Inferior parietal cortex (tissue), 1 donor: ENCODE measurements at regions not wholly inside any gene's neighbourhood (a gene's known extent, or its start where the extent isn't known, plus 50 kb on each side); places are given as distances from the start of the nearest gene placed in this dataset.
"Not testable (repeated sequence)": the region's sequence is repeated elsewhere in the genome, so short reads cannot be mapped to it uniquely, and the experiment has no call there.

Experiments used
- DNase-seq: peaks from one replicate; pipeline ENCODE4 v3.0.0-alpha.2; 2016; ENCODE audit errors: extremely low spot score

DNA sequence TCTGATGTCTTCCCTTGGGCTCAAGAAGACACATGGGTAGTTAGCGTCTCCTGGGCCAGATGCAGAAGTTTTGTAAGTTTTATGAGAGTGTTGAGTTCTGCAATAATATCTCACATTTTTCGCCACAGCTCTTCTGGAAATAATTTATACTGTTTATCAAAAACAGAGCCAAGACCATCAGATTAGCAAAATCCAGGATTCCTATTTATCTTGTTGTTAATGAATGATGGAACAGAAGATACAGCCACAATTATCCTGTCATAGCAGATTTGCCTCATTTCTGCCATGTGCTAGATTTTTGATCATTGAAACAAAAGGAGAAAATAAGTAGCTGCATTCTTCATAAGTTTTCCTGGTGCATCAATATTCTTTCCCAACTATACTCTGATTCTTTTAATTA, 1048.6 kb upstream of the KLHL29 start:
- DNase-seq: no peak

DNA sequence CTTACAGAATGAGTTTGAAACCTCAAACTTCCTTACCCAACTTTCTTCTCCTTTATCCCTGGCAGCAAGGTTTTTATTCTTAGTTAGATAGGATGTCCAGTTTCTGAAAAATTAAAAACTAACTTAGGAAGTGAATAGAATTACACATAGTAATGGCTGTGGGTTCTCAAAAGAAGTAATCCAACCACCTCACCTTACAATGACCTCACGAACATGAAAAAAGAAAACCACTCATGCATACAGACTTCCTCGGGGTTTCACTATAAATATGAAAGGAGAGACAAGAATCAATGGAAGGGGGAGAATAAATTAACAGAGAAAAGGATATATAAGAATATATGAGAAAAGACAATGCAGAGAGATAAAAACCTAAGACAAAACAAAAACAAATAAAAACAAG, 1044.3 kb upstream of the KLHL29 start:
- DNase-seq: no peak

DNA sequence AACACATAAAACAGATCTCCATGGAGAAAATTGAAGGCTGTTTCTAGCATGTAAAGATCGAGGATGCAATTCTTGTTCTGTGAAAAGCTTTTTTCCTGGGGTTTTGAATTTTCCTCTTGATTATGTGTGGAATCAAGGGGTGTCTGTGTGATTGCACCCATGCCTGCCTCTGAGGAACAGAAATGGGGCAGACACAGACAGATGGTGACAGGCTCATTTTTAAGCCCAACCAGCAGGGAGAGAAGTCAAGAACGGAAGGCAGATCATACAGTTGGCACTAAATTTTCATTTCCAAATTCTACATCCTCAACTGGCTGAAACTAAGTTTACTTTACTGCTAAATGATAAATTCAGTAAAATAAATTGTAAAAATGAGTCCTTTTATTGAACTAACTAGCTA, 1037.7 kb upstream of the KLHL29 start:
- no peak for DNase-seq

DNA sequence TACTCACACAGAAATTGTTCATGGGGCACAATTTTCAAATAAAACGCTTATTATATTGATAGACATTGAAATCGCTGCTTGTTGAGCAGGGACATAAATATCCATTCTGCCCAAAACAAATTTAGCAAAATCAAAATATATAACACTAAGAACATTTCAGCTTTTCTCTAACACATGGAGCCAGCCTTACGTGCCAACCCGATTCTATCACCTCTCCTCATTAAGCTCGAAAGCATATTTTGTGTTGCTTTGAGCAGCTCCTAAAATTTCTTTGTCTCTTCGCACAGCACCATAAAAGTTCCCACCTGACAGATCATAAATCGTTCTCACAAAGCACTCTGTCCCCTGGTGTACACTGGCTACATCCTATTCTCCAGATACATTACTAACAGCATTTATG, 1034.4 kb upstream of the KLHL29 start:
- peak; percentile 20 for DNase-seq

DNA sequence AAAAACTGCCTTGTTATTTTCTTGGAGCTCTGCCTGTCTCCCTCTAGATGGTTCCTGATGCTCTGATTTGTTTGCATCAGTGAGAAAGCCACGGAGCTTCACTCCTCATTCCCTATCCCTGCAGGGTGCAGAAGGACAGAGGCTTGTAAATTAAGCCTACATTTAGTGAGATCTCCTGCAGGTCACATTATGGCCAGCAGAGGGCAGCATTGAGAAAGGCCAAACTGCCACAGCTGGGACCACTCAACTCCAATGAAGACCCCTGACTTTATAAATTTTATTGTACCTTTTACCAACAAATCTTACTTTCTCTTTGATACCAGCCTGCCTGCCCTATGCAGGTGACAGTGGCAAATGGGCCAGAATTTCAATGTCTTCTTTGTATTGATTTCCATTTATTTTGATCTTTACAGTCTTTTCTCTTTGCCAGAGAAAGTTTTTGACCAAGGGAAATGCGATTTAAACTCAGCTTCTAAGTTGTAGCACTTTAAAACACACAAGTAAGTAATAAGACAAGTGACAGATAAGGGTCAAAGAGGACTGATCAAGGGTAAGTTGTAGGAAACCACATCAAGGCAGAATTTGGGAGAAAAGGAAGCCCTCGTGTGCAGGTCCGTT, 1029.1 kb upstream of the KLHL29 start:
- DNase-seq: peak; percentile 82

DNA sequence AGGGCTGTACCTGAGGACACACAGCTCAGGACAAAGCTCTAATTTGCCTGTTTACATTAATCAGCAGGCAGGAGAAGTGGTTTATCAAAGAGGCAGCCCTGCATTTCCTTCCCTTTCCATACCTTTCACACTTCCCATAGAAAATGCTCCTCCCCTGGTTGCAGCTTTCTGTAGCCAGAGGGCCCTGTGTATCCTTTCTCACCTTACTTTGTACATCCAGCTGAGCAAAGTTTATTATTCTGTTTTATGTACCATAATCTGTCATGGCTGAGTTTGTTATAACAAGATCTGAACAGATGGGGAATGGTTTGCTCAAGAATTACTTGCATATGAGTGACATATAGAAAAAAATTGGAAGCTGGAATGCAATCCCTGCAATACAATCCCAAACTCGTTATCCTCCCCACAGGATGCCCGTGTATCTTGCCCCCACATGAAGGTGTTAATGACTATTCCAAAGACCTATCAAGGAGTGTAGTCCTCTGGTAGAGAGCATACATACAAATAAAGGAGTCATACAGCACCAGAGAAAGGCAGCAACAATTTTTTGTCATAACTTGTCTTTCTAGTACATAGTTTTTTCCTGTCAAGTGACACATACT, 1025.8 kb upstream of the KLHL29 start:
- DNase-seq: no peak

DNA sequence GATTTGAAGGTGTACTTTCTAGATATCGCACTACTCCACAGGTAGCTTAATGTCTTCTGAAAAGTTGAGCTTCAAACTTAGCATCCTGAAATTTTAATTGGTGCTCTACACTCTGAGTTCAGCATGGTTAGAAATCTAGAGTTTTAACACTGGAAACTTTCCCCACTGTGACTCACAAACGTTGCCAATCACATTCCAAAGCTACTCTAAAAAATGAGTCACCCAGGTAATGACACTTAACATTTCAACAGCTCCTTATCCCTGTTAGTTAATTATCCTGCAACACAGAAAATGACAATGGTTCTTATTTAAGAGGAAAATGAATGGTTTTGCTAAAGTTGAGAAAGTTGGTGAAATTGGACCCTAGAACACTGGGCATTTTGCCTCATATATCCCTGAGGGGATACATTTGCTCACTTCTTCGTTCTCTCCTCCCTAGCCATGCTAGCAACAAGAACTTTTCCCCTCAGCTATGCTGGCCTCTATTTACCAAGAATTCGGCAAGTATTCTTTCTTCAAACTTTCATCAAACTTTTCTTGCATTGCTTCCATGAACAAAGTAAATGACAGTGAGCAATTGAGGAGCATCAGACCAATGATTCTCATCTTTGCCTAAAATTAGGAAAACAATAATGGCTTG, 1024.1 kb upstream of the KLHL29 start:
- DNase-seq: no peak

DNA sequence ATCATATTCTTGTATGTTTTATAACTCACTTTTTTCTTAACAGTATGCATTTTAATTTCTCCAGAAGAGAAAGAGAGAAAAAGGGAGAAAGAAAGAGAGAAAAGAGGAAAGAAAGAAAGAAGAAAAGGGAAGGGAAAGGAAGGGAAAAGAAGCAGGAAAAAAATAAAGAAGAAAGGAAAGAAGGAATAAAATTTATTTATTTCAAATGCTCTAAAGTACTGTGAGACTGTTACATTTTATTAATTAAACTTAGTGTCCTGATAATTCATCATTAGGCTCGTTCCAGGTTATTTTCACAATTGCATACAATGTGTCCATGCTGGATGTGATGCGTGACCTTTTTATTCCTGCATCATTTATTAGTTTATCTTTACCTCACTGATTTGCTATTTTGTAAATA, 1023.4 kb upstream of the KLHL29 start:
- no peak for DNase-seq

DNA sequence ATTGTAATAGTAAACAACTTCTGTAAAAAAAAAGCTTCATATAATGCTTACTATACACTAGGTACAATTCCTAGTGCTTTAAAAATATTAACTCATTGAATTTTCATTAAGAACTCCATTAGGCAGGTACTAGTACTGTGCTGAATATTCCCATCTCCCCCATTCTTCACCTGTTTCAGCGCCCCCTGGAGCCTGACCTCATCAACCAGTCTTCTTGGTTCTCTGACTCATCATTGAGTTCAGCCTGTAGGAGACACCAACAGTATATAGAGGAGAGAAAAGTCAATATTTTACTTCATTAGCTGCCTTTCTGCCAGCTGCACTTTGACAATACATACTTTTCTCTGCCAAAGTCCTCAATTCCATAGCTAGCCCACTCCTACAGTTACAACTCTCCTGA, 1009.9 kb upstream of the KLHL29 start:
- no peak for DNase-seq

DNA sequence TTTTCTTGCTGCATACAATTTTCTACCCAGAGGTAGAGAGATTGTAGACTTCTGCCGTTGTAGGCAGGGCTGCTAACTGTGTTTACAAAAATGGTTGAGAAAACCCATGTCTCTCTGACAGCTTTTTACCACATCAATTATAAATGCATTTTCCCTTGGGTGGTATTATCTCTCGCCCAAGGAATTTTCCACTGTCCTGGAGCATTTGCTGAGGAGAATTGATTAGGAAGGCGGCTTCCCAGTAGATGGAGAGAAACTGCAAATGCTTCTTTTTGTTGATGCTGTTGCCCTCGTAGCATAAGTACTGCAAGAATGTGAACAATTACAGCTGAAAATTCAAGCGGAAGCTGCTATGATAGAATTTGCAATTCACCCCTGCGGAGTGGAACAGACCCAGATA, 1007.7 kb upstream of the KLHL29 start:
- DNase-seq: no peak

DNA sequence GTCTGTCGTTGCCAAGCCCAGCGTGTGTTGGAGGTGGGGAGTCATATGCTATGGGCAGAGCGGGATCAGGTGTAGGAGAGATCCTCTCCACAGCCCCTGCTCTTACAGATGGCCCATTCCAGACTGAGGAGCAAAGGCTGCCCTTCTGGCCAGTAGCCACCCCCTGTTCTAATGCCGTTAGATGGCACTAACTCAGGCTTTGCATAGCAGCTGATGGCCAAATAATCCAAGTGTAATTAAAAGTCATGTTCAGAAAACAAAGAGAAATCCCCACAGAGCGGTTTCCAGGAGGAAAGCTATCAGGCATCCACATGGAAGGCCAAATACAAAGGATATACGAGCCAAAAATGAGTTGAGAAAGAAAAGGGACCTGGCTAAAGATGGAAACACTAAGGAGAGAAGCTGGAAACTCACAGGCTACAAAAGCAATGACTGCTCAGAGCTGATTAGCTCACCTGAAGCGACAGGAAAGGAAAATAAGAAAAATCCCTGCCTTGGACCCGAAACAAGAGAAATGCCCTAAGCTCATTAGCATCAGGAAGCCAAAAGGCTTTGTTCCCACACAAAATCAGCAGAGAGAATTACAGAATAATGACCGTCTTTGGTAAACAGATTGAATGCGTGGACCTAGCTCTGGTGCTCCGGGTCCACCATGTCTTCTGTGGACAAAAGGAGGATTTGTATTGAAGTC, 1002.4 kb upstream of the KLHL29 start:
- no peak for DNase-seq

DNA sequence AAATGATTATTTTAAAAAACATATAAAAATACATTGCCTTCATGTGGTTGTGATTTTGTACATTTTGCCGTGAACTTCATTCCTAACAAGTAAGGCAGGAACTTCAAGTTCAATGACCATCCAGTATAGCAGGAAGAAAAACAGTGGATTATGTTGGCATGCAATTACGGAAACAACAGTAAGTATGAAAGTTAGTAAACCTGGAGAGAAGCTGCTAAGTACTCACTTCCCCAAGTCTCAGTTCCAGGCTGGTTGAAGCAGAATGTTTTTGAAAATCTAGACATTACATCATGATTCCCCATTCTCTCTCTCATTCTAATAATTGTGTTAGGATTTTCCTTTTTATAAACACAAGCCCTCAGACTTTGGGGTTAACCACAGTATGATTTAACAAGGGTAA, 987.1 kb upstream of the KLHL29 start:
- no peak for DNase-seq

DNA sequence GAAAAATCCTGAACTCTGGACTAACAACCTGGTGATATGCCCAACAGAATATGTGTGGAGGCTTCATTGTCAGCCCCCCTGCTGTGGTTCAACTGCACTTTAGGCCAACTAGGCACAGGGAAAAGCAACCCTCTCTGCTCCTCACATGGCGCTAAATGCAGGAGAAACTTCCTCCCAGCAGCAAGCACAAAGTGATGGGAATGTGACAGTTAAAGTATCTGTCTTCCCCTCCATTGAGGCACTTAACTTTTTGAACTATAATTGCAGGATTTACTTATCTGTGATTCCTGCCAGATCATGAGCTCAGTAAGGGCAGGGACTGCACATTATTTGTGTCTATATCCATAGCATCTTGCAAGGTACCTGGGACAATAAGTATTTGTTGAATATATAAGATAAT, 981.2 kb upstream of the KLHL29 start:
- no peak for DNase-seq

DNA sequence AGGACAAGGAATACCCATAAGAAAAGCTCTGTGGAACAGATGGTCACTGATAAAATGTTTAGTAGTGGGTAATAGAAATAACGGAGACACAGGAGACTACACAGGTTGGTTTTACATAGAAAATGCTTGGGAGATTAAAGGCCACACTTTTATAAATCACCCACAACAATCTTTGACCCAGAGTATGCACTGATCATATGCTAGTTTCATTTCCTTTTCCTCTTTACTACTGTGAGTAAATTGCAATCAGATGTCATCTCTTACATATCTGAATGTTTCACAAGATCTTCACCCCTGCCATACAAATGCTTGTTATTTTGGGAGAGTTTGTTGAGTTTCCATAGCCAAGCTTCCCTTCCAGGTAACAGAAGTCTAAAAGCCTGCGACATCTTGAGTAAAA, 978.4 kb upstream of the KLHL29 start:
- no peak for DNase-seq

DNA sequence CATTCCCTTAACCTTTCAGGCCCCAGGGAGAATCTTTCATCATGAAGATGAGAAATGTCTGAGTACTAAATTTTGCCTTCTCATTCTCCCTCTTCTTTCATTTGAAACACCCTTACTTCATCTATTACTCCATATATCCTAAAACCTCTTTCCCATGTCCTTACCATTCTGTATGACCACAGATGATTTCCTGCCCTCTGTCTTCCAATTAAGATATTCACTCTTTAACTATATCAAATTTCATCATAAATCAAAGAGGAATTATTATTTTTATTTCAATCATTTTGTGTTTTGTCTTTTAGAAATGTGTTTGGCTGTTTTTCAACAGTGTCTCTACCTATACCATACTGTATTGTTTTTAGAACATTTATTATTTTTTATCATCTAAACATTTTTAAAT, 964.9 kb upstream of the KLHL29 start:
- no peak for DNase-seq

DNA sequence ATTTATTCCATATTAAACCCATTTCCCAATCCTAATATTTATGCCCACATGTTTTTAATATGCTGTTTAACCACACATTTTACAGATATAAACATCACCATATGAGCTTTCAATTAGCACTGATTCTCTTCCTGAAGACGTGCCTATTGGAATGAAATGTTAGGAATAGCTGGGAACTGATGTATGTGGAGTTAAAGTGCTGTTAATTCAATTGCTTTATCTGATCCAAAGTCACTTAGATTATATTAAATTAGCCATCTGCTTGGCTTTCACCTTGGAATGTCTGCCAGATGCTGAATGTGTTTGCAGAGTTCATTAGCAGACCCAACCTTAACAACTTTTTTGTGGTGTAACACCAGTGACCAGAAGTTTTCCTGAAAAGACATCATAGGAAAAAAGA, 942.9 kb upstream of the KLHL29 start:
- no peak for DNase-seq

DNA sequence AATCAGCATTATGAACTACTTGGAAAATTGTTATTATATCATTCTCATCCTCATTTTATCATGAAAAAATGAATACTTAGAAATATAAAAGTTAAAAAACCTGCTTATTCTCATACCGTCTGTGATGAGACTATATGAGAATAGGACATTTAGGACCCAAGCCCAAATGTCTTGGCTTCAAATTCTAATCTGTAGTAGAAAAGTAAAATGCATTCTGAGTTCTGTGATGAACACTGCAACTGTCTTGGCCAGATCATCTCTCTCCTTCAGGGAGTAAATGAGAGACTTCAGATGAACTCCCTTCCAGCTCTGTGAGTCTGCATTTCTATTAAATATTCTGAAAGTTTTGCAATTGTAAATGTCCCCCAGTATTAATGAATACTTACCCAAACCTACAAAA, 940.7 kb upstream of the KLHL29 start:
- DNase-seq: no peak

DNA sequence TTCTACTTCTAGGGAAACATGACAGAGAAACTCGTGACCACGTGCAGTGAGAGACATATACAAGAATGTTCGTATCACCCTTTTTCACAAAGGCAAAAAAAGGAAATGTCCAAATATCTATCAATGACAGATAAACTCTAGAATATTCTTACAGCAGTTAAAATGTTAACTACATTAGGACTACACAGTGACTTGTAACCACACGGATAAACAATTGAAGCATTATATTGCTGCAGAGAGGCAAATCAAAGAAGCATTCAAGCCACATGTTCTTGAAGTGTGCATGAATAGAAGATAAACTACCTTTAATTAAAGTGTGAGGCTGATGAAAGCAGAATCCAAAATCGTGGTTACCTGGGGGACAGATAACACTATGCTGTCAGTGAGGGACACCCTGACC, 935.3 kb upstream of the KLHL29 start:
- DNase-seq: peak; percentile 32

DNA sequence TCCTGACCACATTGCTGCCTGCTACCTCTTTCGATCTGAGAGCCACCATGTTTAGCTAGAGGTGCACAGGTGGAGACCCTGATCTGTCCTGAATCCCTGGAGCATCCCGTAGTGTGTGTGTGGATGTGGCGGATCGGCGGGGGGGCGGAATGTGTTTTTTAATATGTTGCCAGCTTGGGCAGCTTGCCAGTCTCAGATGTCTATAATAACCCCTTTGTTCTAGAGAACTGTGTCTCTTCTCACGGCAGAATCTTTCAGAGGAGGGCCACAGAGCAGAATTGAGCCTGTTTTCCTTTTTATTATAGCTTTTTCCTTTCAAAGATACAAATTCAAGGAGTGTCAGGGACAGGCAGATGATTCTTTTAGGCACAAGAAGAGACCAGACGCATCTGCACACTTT, 934.1 kb upstream of the KLHL29 start:
- peak; percentile 62 for DNase-seq

DNA sequence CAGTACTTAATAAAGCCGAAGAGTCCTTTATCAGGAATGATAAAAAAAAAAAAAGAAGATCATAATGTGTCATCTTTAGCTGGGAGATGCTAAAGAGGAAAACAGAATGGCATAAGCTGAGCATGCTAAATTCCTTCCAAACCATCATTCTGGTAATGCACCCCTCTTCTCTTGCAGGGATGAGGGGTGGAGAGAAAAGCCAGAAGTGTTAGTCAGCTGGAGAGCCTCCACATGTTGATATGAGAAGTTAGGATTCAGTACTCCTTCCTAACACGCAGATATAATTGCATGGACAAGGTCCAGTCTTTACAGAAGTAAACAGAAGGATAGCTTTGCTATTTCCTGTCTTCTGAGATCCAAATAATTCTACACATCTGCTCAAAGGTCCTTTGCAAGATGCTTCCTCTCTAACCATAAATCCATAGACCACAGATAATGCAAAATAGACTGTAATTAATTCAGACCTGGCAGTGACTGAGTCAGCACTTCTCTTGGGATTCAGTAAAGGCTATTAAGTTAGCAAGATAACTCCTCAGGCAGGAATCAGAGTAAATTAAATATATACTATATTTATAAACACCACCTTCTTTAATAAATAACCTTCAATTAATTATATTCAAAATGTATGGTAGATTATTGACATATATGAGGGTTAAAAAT, 930.0 kb upstream of the KLHL29 start:
- no peak for DNase-seq

DNA sequence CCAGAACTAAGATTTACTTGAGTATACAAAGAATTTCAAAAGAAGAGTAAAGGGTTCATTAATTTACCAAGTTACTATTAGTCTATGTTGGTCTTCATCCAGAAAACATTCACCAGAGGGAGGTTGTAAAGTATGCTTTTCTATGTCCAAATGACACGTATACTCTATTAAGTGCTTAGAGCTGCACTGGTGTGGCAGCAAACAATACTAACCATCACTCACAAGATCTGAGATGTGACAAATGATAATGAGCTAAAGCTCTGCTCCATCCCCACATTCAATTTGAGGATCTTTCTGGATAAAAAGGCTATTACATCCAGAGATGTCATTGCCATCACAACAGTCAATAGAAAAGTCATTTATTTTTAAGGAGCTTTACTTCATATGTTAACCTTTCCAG, 926.5 kb upstream of the KLHL29 start:
- DNase-seq: no peak

DNA sequence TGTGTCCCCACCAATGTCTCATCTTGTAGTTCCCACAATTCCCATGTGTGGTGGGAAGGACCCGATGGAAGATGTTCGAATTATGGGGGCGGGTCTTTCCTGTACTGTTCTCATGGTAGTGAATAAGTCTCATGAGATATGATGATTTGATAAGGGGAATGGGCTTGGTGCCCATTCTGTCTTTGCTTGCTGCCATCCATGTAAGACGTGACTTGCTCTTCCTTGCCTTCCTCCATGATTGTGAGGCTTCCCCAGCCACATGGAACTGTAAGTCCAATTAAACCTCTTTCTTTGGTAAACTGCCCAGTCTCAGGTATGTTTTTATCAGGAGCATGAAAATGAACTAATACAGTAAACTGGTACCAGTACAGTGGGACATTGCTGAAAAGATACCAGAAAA, 909.9 kb upstream of the KLHL29 start:
- DNase-seq: not testable (repeated sequence)

DNA sequence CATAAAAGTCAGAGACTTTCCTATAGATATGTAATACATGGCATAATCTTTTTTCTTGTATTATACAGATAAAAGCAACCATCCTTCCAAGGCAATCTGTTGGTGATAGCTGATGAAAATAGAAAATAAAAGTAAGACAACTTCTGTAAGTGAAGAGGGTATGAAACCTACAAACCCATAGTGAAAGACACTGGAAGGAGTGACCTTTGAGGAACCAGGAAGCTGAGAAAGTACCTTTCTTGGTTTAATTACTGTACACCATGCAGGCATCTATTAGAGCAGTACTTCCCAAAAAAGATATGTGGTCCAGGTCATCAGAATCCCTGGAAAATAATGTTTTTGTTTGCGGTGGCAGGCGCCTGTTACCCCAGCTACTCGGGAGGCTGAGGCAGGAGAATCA, 906.6 kb upstream of the KLHL29 start:
- DNase-seq: no peak
